ENCODE measurements at regions not wholly inside any gene's neighbourhood (a gene's known extent, or its start where the extent isn't known, plus 50 kb on each side); places are given as distances from the start of the nearest gene placed in this dataset.
A peak's percentile ranks its signal among the peaks of the same experiment; 100 is the strongest.

DNA sequence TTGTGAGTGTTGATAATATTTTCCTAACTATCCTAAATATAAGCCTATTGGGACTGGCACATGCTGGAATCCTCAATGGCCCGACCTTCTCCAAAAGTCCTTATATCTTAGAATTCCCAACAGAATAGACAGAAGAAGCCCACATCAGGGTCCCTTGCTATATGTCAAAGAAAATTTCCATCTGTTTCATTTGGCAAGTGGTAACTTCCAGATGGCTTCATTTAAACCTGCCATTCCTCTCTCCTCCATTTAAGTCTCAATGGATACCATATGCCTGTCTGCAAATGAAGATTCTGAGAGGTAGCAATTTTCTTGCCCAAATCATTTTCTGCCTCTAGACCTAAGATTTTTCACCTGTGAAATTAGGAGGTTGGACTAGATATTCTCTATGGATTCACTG, 73.1 kb upstream of the KCNA4 start:
- TF ChIP-seq, protein P1, sequence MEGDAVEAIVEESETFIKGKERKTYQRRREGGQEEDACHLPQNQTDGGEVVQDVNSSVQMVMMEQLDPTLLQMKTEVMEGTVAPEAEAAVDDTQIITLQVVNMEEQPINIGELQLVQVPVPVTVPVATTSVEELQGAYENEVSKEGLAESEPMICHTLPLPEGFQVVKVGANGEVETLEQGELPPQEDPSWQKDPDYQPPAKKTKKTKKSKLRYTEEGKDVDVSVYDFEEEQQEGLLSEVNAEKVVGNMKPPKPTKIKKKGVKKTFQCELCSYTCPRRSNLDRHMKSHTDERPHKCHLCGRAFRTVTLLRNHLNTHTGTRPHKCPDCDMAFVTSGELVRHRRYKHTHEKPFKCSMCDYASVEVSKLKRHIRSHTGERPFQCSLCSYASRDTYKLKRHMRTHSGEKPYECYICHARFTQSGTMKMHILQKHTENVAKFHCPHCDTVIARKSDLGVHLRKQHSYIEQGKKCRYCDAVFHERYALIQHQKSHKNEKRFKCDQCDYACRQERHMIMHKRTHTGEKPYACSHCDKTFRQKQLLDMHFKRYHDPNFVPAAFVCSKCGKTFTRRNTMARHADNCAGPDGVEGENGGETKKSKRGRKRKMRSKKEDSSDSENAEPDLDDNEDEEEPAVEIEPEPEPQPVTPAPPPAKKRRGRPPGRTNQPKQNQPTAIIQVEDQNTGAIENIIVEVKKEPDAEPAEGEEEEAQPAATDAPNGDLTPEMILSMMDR (IDR thresholded peaks at IDR 0.05; ENCODE audit: low read length, missing control alignments), result no peak
- DNase-seq (ENCODE audit: low read depth), result no peak
- H3K4me3 ChIP-seq (replicated peaks; ENCODE audit: low read depth, low read length), result no peak overlapping the region

DNA sequence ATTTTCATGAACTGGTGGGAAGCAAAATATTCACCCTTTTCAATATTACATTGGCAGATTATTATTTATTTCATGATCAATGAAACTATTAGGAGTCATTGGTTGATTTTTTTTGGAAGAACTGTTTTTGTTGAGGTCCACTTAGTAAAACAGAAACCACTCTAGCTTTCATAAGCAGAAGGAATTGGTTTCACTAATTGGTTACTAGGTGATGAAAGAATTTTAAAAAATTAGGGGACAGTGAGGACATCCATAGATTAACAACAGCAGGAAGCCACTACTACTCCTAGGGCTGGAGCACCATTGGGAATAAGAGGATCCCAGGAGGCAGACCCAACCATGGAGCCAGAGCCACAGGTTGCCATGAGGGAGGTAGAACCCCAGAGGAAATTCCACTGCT, 74.4 kb upstream of the KCNA4 start:
- TF ChIP-seq, protein P1 (IDR thresholded peaks at IDR 0.05; ENCODE audit: low read length, missing control alignments), result no peak
- H3K4me3 ChIP-seq (replicated peaks; ENCODE audit: low read depth, low read length), result no peak overlapping the region
- DNase-seq (ENCODE audit: low read depth), result no peak

DNA sequence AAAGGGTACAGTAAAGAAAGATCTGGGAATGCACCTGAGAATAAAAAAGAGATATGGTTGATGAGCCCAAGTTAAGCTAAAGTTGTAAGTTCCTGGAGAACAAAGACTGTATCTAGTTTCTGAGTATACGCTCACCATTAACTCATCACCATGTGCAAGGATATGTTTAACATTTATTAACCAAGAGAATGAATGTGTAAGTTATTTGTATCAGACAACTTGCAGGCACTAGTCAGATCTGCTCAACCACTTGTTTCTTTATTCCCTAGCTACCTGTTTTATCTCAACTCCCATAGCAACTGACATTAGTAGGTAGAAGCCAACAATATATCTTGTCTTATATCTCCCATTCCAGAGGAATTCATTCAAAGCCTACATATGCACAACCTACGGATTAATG, 74.9 kb upstream of the KCNA4 start:
- TF ChIP-seq, protein P1 (IDR thresholded peaks at IDR 0.05; ENCODE audit: low read length, missing control alignments), result no peak
- no peak overlapping the region for H3K4me3 ChIP-seq (replicated peaks; ENCODE audit: low read depth, low read length)
- no peak for DNase-seq (ENCODE audit: low read depth)

DNA sequence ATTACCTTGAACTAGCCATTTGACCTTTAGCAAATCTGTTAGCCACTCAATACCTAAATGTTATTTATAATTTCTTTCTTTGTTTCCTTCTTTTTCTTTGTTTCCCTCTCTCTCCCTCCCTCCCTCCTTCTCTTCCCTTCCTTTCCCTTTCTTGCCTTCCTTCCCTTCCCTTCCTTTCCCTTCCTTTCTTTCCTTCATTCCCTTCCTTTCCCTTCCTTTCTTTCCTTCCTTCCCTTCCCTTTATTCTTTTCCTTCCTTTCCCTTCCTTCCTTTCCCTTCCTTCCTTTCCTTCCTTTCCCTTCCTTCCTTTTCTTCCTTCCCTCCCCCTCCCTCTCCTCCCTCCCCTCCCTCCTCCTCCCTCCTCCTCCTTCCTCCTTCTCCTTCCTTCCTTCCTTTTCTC, 75.7 kb upstream of the KCNA4 start:
- no peak overlapping the region for H3K4me3 ChIP-seq (replicated peaks; ENCODE audit: low read depth, low read length)
- TF ChIP-seq, protein P1 (IDR thresholded peaks at IDR 0.05; ENCODE audit: low read length, missing control alignments), result no peak
- DNase-seq (ENCODE audit: low read depth), result no peak

DNA sequence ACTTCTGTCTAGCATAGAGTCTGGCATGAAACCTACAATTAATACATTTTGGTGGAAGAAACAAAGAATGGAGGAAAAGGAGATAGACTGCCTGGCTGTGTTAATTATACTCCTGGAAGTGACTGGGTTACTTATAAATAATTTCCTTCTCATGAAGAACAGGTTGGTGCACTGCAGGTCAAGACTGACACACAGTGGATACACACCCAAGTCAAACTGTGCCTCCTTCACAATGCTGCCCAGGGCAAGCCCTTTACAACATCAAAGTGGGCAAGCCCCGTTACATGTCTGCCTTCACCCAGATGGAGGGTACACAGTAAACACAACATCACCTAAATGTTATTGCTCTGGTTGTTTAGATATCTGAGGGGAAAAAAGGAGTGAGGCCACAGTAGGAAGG, 83.7 kb upstream of the KCNA4 start:
- DNase-seq (ENCODE audit: low read depth), result no peak
- TF ChIP-seq, protein P1 (IDR thresholded peaks at IDR 0.05; ENCODE audit: low read length, missing control alignments), result no peak

DNA sequence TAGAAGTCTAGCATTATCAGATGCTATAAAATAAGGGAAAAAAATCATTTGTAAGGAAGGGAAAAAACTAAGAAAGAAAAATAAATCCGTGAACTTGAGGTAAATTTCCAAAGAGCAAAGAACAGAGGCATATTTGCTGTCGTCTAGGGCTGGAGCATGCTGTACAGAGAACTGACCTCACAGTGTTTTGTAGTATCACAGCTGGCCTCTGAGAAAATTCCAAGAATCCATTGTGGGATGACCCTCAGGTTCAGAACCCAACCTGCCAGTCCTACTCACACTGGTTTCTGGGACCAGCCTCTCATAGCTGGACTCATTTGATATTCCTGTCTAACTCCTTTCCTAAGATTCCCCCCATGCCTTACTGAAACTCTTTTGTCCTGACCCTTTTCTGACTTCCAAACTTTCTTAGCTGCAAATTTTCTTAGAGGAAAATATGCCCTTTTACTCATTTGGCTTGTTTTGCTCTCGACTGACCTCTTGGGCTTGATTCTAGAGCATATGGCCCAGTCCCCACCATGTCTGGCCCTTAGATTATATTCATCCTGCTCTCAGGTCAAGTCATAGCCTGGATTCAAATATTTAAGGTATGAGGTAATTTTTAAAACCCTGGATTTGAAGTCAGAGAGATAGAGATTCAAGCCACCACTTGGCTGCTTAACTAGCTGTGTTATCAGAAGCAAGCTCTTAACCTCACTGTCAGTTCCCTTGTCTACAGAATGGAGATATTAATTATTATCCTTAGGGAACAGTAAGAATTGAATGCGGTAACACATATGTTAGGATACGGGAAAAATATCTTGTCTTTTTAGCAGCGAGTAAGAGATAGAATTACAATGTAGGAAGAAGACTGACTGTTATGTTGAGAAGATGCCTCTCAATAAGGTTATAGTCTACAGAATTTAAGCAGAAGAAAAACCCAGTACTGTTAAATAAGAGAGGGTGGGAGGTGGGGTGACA, 89.7 kb upstream of the KCNA4 start:
- no peak overlapping the region for H3K4me3 ChIP-seq (replicated peaks; ENCODE audit: low read depth, low read length)
- TF ChIP-seq, protein P1 (IDR thresholded peaks at IDR 0.05; ENCODE audit: low read length, missing control alignments), result no peak
- DNase-seq (ENCODE audit: low read depth), result peak; percentile 10

More for the DNA sequence above, 83.7 kb upstream of the KCNA4 start:
- no peak overlapping the region for H3K4me3 ChIP-seq (replicated peaks; ENCODE audit: low read depth, low read length)

All from fibroblast of pulmonary artery (primary cell).